Uterus (tissue), 3 donors: ENCODE measurements at regions not wholly inside any gene's neighbourhood (a gene's known extent, or its start where the extent isn't known, plus 50 kb on each side); places are given as distances from the start of the nearest gene placed in this dataset.

Experiments used
- DNase-seq, 2 donors: peaks; one replicate each; pipeline ENCODE4 v3.0.0-alpha.2; 2019 to 2020
- H3K27ac ChIP-seq, 2 donors: fragments of 200-600 bp; sonication (generic); 1 replicate in 1 of 2; 2 replicates in 1 of 2; pipeline ENCODE4 v1.5.1; 2016 to 2018
- H3K27me3 ChIP-seq, 2 donors: fragments of 200-600 bp; sonication (generic); one replicate each; pipeline ENCODE4 v1.5.1; 2018 to 2019; ENCODE audit warnings: control low read depth in 1 of 2
- H3K36me3 ChIP-seq, 2 donors: fragments of 200-600 bp; sonication (generic); one replicate each; pipeline ENCODE4 v1.5.1; 2019; ENCODE audit warnings: control low read depth in 1 of 2
- H3K4me1 ChIP-seq, 2 donors: fragments of 200-600 bp; sonication (generic); one replicate each; pipeline ENCODE4 v1.5.1; 2018 to 2019; ENCODE audit warnings: control low read depth in 1 of 2
- H3K4me3 ChIP-seq, 2 donors: fragments of 200-600 bp; sonication (generic); 1 replicate in 1 of 2; 2 replicates in 1 of 2; pipeline ENCODE4 v1.5.1; 2018 to 2019; ENCODE audit warnings: mild to moderate bottlenecking in 1 of 2
- H3K9me3 ChIP-seq, 2 donors: fragments of 200-600 bp; sonication (generic); one replicate each; pipeline ENCODE4 v1.5.1; 2019; ENCODE audit warnings: control low read depth in 1 of 2
- POLR2A ChIP-seq, 2 donors: fragments of 450-650 bp; IDR thresholded peaks; one replicate each; pipeline ENCODE4 v1.6.1; 2016; ENCODE audit warnings: antibody characterized with exemption in 2 of 2, mild to moderate bottlenecking in 1 of 2, moderate library complexity in 1 of 2
- intact Hi-C: fragments of 100-400 bp; cut with DNase I; formaldehyde crosslinking; loops from one replicate; pipeline ENCODE4 v1.15.1; 2023; ENCODE audit warnings: low total_unique reads
- TF ChIP-seq, protein P1 (sequence below), 4 experiments: fragments of 200-600 bp in 2 of 4; fragments of 450-650 bp in 2 of 4; sonication (generic) in 2 of 4; IDR thresholded peaks; one replicate each; pipeline ENCODE4 v1.5.1; 2016 to 2019; ENCODE audit warnings: antibody characterized with exemption in 4 of 4, mild to moderate bottlenecking in 2 of 4, moderate library complexity in 1 of 4
- donor health status: DM: yes; HTN: yes; CAD: no.

DNA sequence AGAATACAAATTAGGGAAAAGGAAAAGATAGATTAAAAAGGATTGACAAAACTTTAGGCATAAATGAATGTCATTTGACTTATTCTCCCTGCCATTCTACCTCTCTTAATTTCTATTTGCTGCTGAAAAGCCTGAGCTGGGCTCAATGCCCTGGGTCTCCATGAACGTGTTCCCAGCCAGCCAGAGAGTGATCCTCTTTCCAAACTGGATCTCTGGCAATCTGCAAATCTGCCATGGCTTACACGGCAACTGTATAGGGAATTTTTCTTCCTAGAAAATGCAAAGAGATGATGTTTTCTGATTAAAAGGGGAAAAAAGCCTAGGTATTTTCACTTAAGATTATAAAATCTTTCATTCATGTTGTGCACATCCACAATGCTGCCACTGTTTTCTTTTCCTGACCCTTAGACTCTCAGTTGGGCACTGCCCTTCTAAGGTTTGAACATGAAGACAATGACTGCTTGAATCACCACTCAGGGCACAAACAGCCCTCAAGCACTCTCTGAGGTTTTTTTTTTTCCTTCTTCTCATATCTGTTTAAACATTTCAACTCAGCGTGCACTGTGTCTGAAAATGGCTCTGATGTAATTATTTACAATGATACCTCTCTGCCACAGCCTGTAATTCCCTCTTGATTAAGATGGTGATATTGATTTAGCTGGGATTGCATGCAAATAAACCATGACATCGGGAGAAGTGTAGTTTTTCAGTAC lies 60.3 kb downstream of the DACT1 start:
- no peaks in the 10 kb centered on the region for H3K4me1 ChIP-seq
- no peaks in the 10 kb centered on the region for H3K27me3 ChIP-seq
- TF ChIP-seq, protein P1, sequence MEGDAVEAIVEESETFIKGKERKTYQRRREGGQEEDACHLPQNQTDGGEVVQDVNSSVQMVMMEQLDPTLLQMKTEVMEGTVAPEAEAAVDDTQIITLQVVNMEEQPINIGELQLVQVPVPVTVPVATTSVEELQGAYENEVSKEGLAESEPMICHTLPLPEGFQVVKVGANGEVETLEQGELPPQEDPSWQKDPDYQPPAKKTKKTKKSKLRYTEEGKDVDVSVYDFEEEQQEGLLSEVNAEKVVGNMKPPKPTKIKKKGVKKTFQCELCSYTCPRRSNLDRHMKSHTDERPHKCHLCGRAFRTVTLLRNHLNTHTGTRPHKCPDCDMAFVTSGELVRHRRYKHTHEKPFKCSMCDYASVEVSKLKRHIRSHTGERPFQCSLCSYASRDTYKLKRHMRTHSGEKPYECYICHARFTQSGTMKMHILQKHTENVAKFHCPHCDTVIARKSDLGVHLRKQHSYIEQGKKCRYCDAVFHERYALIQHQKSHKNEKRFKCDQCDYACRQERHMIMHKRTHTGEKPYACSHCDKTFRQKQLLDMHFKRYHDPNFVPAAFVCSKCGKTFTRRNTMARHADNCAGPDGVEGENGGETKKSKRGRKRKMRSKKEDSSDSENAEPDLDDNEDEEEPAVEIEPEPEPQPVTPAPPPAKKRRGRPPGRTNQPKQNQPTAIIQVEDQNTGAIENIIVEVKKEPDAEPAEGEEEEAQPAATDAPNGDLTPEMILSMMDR (IDR thresholded peaks at IDR 0.05), result no peak
- TF ChIP-seq POLR2A (IDR thresholded peaks at IDR 0.05), result no peak
- no peak for DNase-seq
- no peak overlapping the region for H3K27ac ChIP-seq
- no peaks in the 10 kb centered on the region for H3K36me3 ChIP-seq
- H3K9me3 ChIP-seq, result no peaks in the 10 kb centered on the region
- H3K4me3 ChIP-seq, result no peak overlapping the region
- intact Hi-C loops, result no loop called here

DNA sequence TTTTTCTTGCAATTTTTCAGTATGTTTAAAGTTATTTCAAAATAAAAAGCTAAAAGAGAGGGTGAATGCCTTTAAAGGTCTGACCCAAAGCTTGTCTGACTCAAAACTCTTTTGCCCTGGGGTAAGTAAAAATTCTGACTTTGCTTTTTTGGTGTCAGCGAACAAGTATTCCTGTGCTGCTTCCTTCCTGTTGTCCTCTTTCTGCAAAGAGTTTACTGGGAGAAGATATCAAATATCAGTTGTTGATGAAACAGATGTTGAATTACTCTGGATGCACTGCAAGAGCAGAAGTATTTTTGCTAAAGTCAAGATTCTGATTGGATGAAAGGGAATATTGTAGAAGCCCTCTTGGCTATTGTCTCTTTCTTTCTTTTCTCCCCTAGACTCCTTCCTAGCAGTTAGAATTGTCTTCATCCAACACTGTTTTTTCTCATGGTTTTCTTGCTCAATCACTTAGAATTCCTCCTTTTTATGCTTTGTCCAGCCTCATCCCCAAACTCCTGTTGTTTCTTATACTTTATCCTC lies 62.0 kb downstream of the DACT1 start:
- Histone ChIP-seq H3K27ac (no peak overlapping the region), H3K4me1 (no peaks in the 10 kb centered on the region), H3K36me3 (no peaks in the 10 kb centered on the region), H3K4me3 (no peak overlapping the region), H3K9me3 (no peaks in the 10 kb centered on the region), H3K27me3 (no peaks in the 10 kb centered on the region)
- TF ChIP-seq POLR2A (IDR thresholded peaks at IDR 0.05), result no peak
- TF ChIP-seq, protein P1 (IDR thresholded peaks at IDR 0.05), result no peak
- intact Hi-C loops, result no loop called here
- DNase-seq, result no peak

DNA sequence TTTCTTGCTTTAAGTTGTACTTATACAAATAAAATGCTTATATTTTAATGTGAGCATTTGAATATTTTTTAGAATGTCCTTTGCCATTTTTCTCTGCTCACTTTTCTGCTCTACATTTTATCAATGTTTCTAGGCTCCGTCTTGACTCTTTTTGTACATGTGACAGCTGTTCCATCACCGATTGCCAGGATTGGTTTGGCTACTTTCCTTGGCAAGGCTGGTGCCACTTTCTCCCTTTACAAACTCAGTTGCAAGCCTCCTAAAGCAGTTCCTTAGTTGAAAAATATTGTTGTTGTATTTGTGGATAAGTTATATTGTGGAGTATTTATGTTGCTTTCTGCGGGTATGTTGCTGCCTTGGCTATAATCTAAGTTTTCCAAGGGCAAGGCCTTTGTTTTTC lies 63.4 kb downstream of the DACT1 start:
- no peak for DNase-seq

DNA sequence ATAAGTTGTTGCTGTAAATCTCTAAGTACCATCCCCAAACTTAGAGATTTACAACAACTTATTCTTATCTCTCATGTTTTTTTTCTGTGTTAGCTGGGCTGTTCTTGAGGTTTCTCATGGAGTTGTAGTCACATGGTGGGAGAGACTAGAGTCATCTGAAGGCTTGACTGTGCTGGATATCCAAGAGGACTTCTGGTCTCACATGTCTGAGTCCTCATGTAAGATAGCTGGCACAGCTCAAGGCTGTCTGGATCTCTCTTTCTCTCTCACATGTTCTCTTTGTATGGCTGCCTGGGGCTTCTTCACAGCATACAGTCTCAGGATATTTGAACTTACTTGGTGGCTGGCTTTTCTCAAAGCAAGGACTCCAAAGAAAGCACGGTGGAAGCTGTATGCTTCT lies 63.8 kb downstream of the DACT1 start:
- Histone ChIP-seq H3K4me3 (no peak overlapping the region), H3K4me1 (no peaks in the 10 kb centered on the region), H3K27me3 (no peaks in the 10 kb centered on the region), H3K36me3 (no peaks in the 10 kb centered on the region), H3K9me3 (no peaks in the 10 kb centered on the region), H3K27ac (no peak overlapping the region)
- intact Hi-C loops, result no loop called here
- no peak for TF ChIP-seq POLR2A (IDR thresholded peaks at IDR 0.05)
- DNase-seq, result no peak

More for the DNA sequence above, 63.4 kb downstream of the DACT1 start:
- no peaks in the 10 kb centered on the region for H3K27me3 ChIP-seq
- intact Hi-C loops, result no loop called here
- H3K4me1 ChIP-seq, result no peaks in the 10 kb centered on the region
- TF ChIP-seq, protein P1 (IDR thresholded peaks at IDR 0.05), result no peak
- no peak for TF ChIP-seq POLR2A (IDR thresholded peaks at IDR 0.05)
- no peaks in the 10 kb centered on the region for H3K36me3 ChIP-seq
- no peak overlapping the region for H3K27ac ChIP-seq
- no peak overlapping the region for H3K4me3 ChIP-seq
- no peaks in the 10 kb centered on the region for H3K9me3 ChIP-seq

DNA sequence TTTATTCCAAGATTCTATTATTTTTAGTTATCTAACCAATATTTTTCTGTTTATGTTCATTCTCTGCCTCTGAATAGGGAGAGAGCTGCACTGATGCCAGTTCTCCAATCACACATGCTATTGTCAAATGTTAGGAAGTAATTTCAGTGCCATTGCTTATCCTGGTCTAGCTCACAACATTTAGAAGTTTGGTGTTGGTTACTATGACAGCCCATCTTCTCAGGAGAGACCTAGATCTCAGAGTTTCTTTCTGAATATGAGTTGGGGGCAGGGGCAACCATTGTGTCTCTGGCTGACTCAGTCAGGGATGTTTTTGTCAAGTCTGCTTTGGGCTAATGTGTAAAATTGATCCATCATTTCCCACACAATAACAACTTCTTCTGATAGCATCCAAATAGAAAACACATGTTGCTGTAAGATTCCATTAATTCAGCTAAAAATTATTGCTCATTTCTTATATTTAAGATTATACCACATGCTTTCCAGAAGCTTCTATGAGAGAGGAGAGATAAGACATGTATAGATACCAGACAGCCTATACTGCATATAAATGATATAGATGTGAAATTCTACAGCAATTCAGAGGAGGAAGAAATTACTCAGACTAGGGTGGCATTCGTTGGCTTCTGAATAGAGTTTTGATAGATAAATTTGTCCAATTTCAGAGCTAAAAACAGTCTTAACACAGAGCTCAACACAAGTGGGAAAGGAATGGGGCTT lies 64.8 kb downstream of the DACT1 start:
- no peak overlapping the region for H3K4me3 ChIP-seq
- no peak for DNase-seq
- H3K27me3 ChIP-seq, result no peaks in the 10 kb centered on the region
- no peaks in the 10 kb centered on the region for H3K36me3 ChIP-seq
- intact Hi-C loops, result no loop called here
- no peaks in the 10 kb centered on the region for H3K4me1 ChIP-seq
- H3K9me3 ChIP-seq, result no peaks in the 10 kb centered on the region
- TF ChIP-seq, protein P1 (IDR thresholded peaks at IDR 0.05), result no peak
- no peak for TF ChIP-seq POLR2A (IDR thresholded peaks at IDR 0.05)
- no peak overlapping the region for H3K27ac ChIP-seq
